ENCODE measurements at regions not wholly inside any gene's neighbourhood (a gene's known extent, or its start where the extent isn't known, plus 50 kb on each side); places are given as distances from the start of the nearest gene placed in this dataset.

GRCh38 chr16:29321585-29321984 is 84.9 kb downstream of the NPIPB11 start (continued):
- no peak for TF ChIP-seq ZNF12 (CRISPR knock-in tag; IDR thresholded peaks at IDR 0.05)
- no peak for TF ChIP-seq ZBTB21 (CRISPR knock-in tag; IDR thresholded peaks at IDR 0.05)
- no peak for TF ChIP-seq SIN3A (IDR thresholded peaks at IDR 0.05; ENCODE audit: borderline replicate concordance, low read depth, low read length)
- no peak for TF ChIP-seq ZBTB44 (CRISPR knock-in tag; IDR thresholded peaks at IDR 0.05)
- TF ChIP-seq SCMH1 (CRISPR knock-in tag; IDR thresholded peaks at IDR 0.05; ENCODE audit: borderline replicate concordance) = no peak
- no peak for TF ChIP-seq ZSCAN21 (CRISPR knock-in tag; IDR thresholded peaks at IDR 0.05; ENCODE audit: borderline replicate concordance)
- TF ChIP-seq ZNF605 (CRISPR knock-in tag; IDR thresholded peaks at IDR 0.05) = no peak
- no peak for TF ChIP-seq ZBED4 (CRISPR knock-in tag; IDR thresholded peaks at IDR 0.05; ENCODE audit: borderline replicate concordance)
- TF ChIP-seq SP5 (CRISPR knock-in tag; IDR thresholded peaks at IDR 0.05; ENCODE audit: borderline replicate concordance, low read depth) = peak; percentile 89
- TF ChIP-seq MED1 (CRISPR knock-in tag; IDR thresholded peaks at IDR 0.05) = peak; percentile 43
- no peak for TF ChIP-seq ZMAT5 (CRISPR knock-in tag; IDR thresholded peaks at IDR 0.05; ENCODE audit: borderline replicate concordance, low read depth)
- no peak for TF ChIP-seq ZNF776 (CRISPR knock-in tag; IDR thresholded peaks at IDR 0.05)
- no peak for TF ChIP-seq NCOA5 (CRISPR knock-in tag; IDR thresholded peaks at IDR 0.05)
- no peak for TF ChIP-seq MBNL3 (CRISPR knock-in tag; conservative IDR thresholded peaks at IDR 0.05)
- no peak for TF ChIP-seq NFKB2 (CRISPR knock-in tag; IDR thresholded peaks at IDR 0.05; ENCODE audit: borderline replicate concordance)
- TF ChIP-seq HNRNPL (IDR thresholded peaks at IDR 0.05; ENCODE audit: low read depth, low read length) = no peak
- no peak for TF ChIP-seq ZBTB42 (CRISPR knock-in tag; IDR thresholded peaks at IDR 0.05)
- no peak for TF ChIP-seq RFXANK (CRISPR knock-in tag; IDR thresholded peaks at IDR 0.05)
- TF ChIP-seq SMAD9 (CRISPR knock-in tag; IDR thresholded peaks at IDR 0.05) = no peak
- no peak for TF ChIP-seq ZNF367 (CRISPR knock-in tag; IDR thresholded peaks at IDR 0.05; ENCODE audit: borderline replicate concordance)
- no peak for TF ChIP-seq REXO4 (CRISPR knock-in tag; IDR thresholded peaks at IDR 0.05; ENCODE audit: borderline replicate concordance)
- no peak for TF ChIP-seq ZNF530 (CRISPR knock-in tag; IDR thresholded peaks at IDR 0.05; ENCODE audit: low read depth)
- TF ChIP-seq HNRNPUL1 (IDR thresholded peaks at IDR 0.05; ENCODE audit: low read depth, low read length) = no peak
- TF ChIP-seq HIC2 (CRISPR knock-in tag; IDR thresholded peaks at IDR 0.05; ENCODE audit: low read depth) = 0 out of 2 replicates have a peak, but pooled peaks have one; percentile 27

All from HepG2 (cell line).